ENCODE measurements at regions not wholly inside any gene's neighbourhood (a gene's known extent, or its start where the extent isn't known, plus 50 kb on each side); places are given as distances from the start of the nearest gene placed in this dataset.

DNA sequence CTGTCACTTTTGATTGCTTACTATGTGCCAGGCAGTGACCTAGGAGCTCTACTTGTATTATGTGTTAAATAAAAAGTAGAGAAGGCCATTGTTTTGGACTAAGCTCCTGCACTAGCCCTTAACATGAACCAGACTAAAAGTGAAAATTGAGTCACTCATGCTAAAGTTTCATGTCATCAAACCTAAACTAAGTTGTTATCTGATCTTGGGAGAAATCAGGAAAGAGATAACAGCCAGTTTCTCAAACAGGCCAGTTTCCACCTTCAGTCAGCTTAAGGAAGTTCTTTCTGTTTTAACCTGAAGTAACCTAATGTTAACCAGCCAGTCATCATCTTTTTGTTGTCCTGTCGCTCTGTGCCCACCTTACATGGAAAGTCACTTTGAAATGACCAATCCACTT, 102.1 kb upstream of the MARK1 start:
- H3K9me2 ChIP-seq, result no peaks in the 10 kb centered on the region
- peaks cover 0 to 2% of the 10 kb centered on the region in 2 experiments; a peak in 2 of 4 replicates for H3K4me1 ChIP-seq (ENCODE audit: control insufficient read depth in 1 of 2, insufficient read depth in 2 of 2, low read depth in 1 of 2, low read length in 1 of 2)
- no peak overlapping the region for H3K4me2 ChIP-seq
- H3K4me3 ChIP-seq (ENCODE audit: low read depth in 2 of 2, low read length in 1 of 2), result no peak overlapping the region
- CTCF ChIA-PET, result interaction anchor here (1.0 kb wide), 1 partner anchor 130 kb away, joined by 3 read pairs; no protein-coding TSS in a partner anchor
- H3K9ac ChIP-seq, result no peak overlapping the region
- no peaks in the 10 kb centered on the region for H3K79me2 ChIP-seq (ENCODE audit: insufficient read depth)
- no peak overlapping the region for H3K27ac ChIP-seq (ENCODE audit: low read depth in 2 of 2, low read length in 1 of 2)
- TF ChIP-seq GABPA (IDR thresholded peaks at IDR 0.05; ENCODE audit: low read depth) (no peak), NRF1 (IDR thresholded peaks at IDR 0.05; ENCODE audit: low read depth, low read length) (no peak), RCOR1 (IDR thresholded peaks at IDR 0.05; ENCODE audit: low read length) (no peak), RXRA (IDR thresholded peaks at IDR 0.05; ENCODE audit: borderline replicate concordance, low read depth) (no peak), RFX5 (IDR thresholded peaks at IDR 0.05; ENCODE audit: low read length) (no peak), SMC3 (IDR thresholded peaks at IDR 0.05; ENCODE audit: low read depth, low read length) (no peak)
- TF ChIP-seq, protein P1, sequence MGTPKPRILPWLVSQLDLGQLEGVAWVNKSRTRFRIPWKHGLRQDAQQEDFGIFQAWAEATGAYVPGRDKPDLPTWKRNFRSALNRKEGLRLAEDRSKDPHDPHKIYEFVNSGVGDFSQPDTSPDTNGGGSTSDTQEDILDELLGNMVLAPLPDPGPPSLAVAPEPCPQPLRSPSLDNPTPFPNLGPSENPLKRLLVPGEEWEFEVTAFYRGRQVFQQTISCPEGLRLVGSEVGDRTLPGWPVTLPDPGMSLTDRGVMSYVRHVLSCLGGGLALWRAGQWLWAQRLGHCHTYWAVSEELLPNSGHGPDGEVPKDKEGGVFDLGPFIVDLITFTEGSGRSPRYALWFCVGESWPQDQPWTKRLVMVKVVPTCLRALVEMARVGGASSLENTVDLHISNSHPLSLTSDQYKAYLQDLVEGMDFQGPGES (IDR thresholded peaks at IDR 0.05; ENCODE audit: low read depth, low read length), result no peak
- TF ChIP-seq, protein P2, sequence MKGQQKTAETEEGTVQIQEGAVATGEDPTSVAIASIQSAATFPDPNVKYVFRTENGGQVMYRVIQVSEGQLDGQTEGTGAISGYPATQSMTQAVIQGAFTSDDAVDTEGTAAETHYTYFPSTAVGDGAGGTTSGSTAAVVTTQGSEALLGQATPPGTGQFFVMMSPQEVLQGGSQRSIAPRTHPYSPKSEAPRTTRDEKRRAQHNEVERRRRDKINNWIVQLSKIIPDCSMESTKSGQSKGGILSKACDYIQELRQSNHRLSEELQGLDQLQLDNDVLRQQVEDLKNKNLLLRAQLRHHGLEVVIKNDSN (IDR thresholded peaks at IDR 0.05; ENCODE audit: borderline replicate concordance, low read depth), result no peak
- no peaks in the 10 kb centered on the region for H4K20me1 ChIP-seq (ENCODE audit: insufficient read depth)
- H3K36me3 ChIP-seq (replicated peaks in 1 of 2; ENCODE audit: control insufficient read depth in 1 of 2, insufficient read depth in 2 of 2, low read length in 1 of 2), result no peaks in the 10 kb centered on the region
- no peaks in the 10 kb centered on the region for H3K9me3 ChIP-seq
- no peaks in the 10 kb centered on the region for H3F3A ChIP-seq (replicated peaks; ENCODE audit: insufficient read depth)
- POLR2A ChIA-PET, result no interaction called here
- WGBS (ENCODE audit: low lambda C conversion rate), result 83% methylated on average over 1 of the region's 1 CpG
- DNase-seq, result no peak
- no peaks in the 10 kb centered on the region for H3K27me3 ChIP-seq (ENCODE audit: insufficient read depth)
- no peak overlapping the region for H2AFZ ChIP-seq (ENCODE audit: low read depth)

DNA sequence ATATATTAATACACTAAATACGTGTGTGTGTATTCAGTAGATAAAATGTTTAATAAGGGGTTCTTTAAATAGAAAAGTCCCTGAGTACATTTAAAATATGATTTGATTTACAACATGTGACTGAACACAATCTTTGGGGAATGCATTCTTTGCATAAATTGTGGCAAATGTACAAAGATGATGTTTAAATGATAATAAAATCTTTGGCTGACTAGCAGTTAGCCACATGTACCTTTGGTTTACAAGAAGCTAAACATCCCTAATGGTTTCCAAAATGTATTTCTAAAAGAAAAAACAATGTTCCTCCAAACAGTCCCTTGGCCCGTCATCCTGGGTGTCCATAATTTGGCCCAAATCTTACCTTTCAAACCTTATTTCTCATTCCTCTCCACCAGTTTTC, 106.4 kb upstream of the MARK1 start:
- Histone ChIP-seq H3F3A (replicated peaks; ENCODE audit: insufficient read depth) (no peaks in the 10 kb centered on the region), H3K27me3 (ENCODE audit: insufficient read depth) (no peaks in the 10 kb centered on the region), H3K9me3 (no peaks in the 10 kb centered on the region), H4K20me1 (ENCODE audit: insufficient read depth) (no peaks in the 10 kb centered on the region), H3K4me3 (ENCODE audit: low read depth in 2 of 2, low read length in 1 of 2) (no peak overlapping the region), H3K9me2 (no peaks in the 10 kb centered on the region), H3K36me3 (replicated peaks in 1 of 2; ENCODE audit: control insufficient read depth in 1 of 2, insufficient read depth in 2 of 2, low read length in 1 of 2) (no peaks in the 10 kb centered on the region), H2AFZ (ENCODE audit: low read depth) (no peak overlapping the region), H3K27ac (ENCODE audit: low read depth in 2 of 2, low read length in 1 of 2) (peak overlapping the region in 1 of 2 experiments; percentile 29; a peak in 1 of 4 replicates), H3K79me2 (ENCODE audit: insufficient read depth) (no peaks in the 10 kb centered on the region), H3K4me2 (no peak overlapping the region), H3K9ac (no peak overlapping the region), H3K4me1 (ENCODE audit: control insufficient read depth in 1 of 2, insufficient read depth in 2 of 2, low read depth in 1 of 2, low read length in 1 of 2) (peaks cover 0 to 5% of the 10 kb centered on the region in 2 experiments; a peak in 1 of 4 replicates)
- WGBS (ENCODE audit: low lambda C conversion rate), result 51% methylated on average over 2 of the region's 2 CpGs
- TF ChIP-seq, protein P1 (IDR thresholded peaks at IDR 0.05; ENCODE audit: low read depth, low read length), result no peak
- TF ChIP-seq YY1 (IDR thresholded peaks at IDR 0.05; ENCODE audit: low read depth) (no peak), RAD21 (IDR thresholded peaks at IDR 0.05; ENCODE audit: low read length) (no peak), EZH2phosphoT487 (IDR thresholded peaks at IDR 0.05; ENCODE audit: borderline replicate concordance, low read depth) (no peak)
- TF ChIP-seq, protein P3, sequence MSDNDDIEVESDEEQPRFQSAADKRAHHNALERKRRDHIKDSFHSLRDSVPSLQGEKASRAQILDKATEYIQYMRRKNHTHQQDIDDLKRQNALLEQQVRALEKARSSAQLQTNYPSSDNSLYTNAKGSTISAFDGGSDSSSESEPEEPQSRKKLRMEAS (IDR thresholded peaks at IDR 0.05; ENCODE audit: low read depth), result no peak
- TF ChIP-seq, protein P4, sequence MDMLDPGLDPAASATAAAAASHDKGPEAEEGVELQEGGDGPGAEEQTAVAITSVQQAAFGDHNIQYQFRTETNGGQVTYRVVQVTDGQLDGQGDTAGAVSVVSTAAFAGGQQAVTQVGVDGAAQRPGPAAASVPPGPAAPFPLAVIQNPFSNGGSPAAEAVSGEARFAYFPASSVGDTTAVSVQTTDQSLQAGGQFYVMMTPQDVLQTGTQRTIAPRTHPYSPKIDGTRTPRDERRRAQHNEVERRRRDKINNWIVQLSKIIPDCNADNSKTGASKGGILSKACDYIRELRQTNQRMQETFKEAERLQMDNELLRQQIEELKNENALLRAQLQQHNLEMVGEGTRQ (IDR thresholded peaks at IDR 0.05; ENCODE audit: borderline replicate concordance, low read depth, low read length), result no peak
- ChIA-PET CTCF (no interaction called here), POLR2A (no interaction called here)
- no peak for DNase-seq
